SK-N-SH (cell line): ENCODE measurements at regions not wholly inside any gene's neighbourhood (a gene's known extent, or its start where the extent isn't known, plus 50 kb on each side); places are given as distances from the start of the nearest gene placed in this dataset.

Source experiments
- CTCF ChIA-PET: fragments of 300-600, 350-600 bp; formaldehyde crosslinking; extraction: SDS; loops from one replicate; lab custom pipeline; 2021; lab: Yijun Ruan, JAX
- POLR2A ChIA-PET: fragments of 350-600 bp; sonication (Branson Sonifier 250); formaldehyde crosslinking; extraction: SDS; loops from one replicate; lab custom pipeline; 2020; ENCODE audit warnings: antibody characterized with exemption, inconsistent platforms; lab: Yijun Ruan, JAX
- DNase-seq: peaks from one replicate; pipeline ENCODE4 v3.0.0; 2012
- H2AFZ ChIP-seq: fragments of 200-600 bp; sonication (generic); 2 replicates; pipeline ENCODE4 v1.8.1; 2016; ENCODE audit warnings: antibody characterized with exemption, mild to moderate bottlenecking, low read depth
- H3F3A ChIP-seq: fragments of 200-600 bp; sonication (generic); replicated peaks from 2 replicates; pipeline ENCODE3; 2016; ENCODE audit warnings: antibody characterized with exemption, mild to moderate bottlenecking; ENCODE audit not compliant: insufficient read depth
- H3K27ac ChIP-seq, 2 experiments: fragments of 200-500 bp in 1 of 2; fragments of 200-600 bp in 1 of 2; sonication (Bioruptor generic) in 1 of 2; sonication (generic), shearing (Covaris generic) in 1 of 2; 2 replicates each; pipeline versions ENCODE4 v1.5.1 to v1.6.1; 2014 to 2016; ENCODE audit warnings: low read depth in 2 of 2, inconsistent platforms in 1 of 2, low read length in 1 of 2, mild to moderate bottlenecking in 1 of 2, mixed read lengths in 1 of 2
- H3K27me3 ChIP-seq: fragments of 200-600 bp; sonication (generic), shearing (Covaris generic); 2 replicates; pipeline ENCODE4 v1.6.1; 2016; ENCODE audit warnings: mixed run types; ENCODE audit not compliant: insufficient read depth
- H3K36me3 ChIP-seq, 2 experiments: fragments of 200-500 bp in 1 of 2; fragments of 200-600 bp in 1 of 2; sonication (Bioruptor generic) in 1 of 2; sonication (generic) in 1 of 2; replicated peaks in 1 of 2; 2 replicates each; pipeline versions ENCODE3 to v1.5.1; 2014 to 2016; ENCODE audit warnings: low read length in 1 of 2, mild to moderate bottlenecking in 1 of 2; ENCODE audit not compliant: insufficient read depth in 2 of 2, control insufficient read depth in 1 of 2
- H3K4me1 ChIP-seq, 2 experiments: fragments of 200-500 bp in 1 of 2; fragments of 200-600 bp in 1 of 2; sonication (Bioruptor generic) in 1 of 2; sonication (generic), shearing (Covaris generic) in 1 of 2; 2 replicates each; pipeline versions ENCODE4 v1.5.1 to v1.6.1; 2014 to 2016; ENCODE audit warnings: low read depth in 1 of 2, low read length in 1 of 2, mixed run types in 1 of 2; ENCODE audit not compliant: insufficient read depth in 2 of 2, control insufficient read depth in 1 of 2
- H3K4me2 ChIP-seq: fragments of 200-600 bp; sonication (generic), shearing (Covaris generic); 2 replicates; pipeline ENCODE4 v1.6.1; 2017; ENCODE audit warnings: mixed run types
- H3K4me3 ChIP-seq, 2 experiments: fragments of 200-500 bp in 1 of 2; fragments of 200-600 bp in 1 of 2; sonication (Bioruptor generic) in 1 of 2; sonication (generic), shearing (Covaris generic) in 1 of 2; 2 replicates each; pipeline versions ENCODE4 v1.5.1 to v1.8.1; 2014 to 2016; ENCODE audit warnings: low read depth in 2 of 2, inconsistent platforms in 1 of 2, low read length in 1 of 2, mild to moderate bottlenecking in 1 of 2, mixed read lengths in 1 of 2, moderate library complexity in 1 of 2
- H3K79me2 ChIP-seq: fragments of 200-600 bp; sonication (generic); 2 replicates; pipeline ENCODE4 v1.8.1; 2017; ENCODE audit warnings: mild to moderate bottlenecking; ENCODE audit not compliant: insufficient read depth
- H3K9ac ChIP-seq: fragments of 200-600 bp; sonication (generic); 2 replicates; pipeline ENCODE4 v1.6.1; 2017; ENCODE audit warnings: mixed run types
- H3K9me2 ChIP-seq: fragments of 200-600 bp; sonication (generic); 2 replicates; pipeline ENCODE4 v1.6.1; 2017; ENCODE audit warnings: mixed run types
- H3K9me3 ChIP-seq: fragments of 200-600 bp; sonication (generic); 2 replicates; pipeline ENCODE4 v1.6.1; 2017; ENCODE audit warnings: mixed run types, mild to moderate bottlenecking, moderate library complexity
- H4K20me1 ChIP-seq: fragments of 200-600 bp; sonication (generic); 2 replicates; pipeline ENCODE4 v1.6.1; 2017; ENCODE audit warnings: mild to moderate bottlenecking, mixed run types; ENCODE audit not compliant: insufficient read depth
- CTCF ChIP-seq: fragments of 200-600 bp; sonication (generic); IDR thresholded peaks from 2 replicates; pipeline ENCODE4 v1.6.1; 2017; ENCODE audit warnings: antibody characterized with exemption, mild to moderate bottlenecking, moderate library complexity
- FOSL2 ChIP-seq: IDR thresholded peaks from 2 replicates; pipeline ENCODE4 v1.4.0; 2012; ENCODE audit warnings: low read depth, mild to moderate bottlenecking, moderate library complexity, borderline replicate concordance
- FOXJ3 ChIP-seq: sonication (generic); formaldehyde crosslinking; IDR thresholded peaks from 2 replicates; pipeline ENCODE4 v1.5.1; 2020; ENCODE audit warnings: mild to moderate bottlenecking, missing genetic modification reagents
- GABPA ChIP-seq: IDR thresholded peaks from 2 replicates; pipeline ENCODE4 v1.4.0; 2012; ENCODE audit warnings: low read depth, mild to moderate bottlenecking
- GATA2 ChIP-seq: sonication (generic); formaldehyde crosslinking; IDR thresholded peaks from 2 replicates; pipeline ENCODE4 v1.5.0; 2020; ENCODE audit warnings: mild to moderate bottlenecking, missing genetic modification reagents
- IRF3 ChIP-seq: fragments of 150-350 bp; IDR thresholded peaks from 2 replicates; pipeline ENCODE4 v1.6.1; 2016; ENCODE audit warnings: mild to moderate bottlenecking, low read depth, low read length
- JUND ChIP-seq: IDR thresholded peaks from 2 replicates; pipeline ENCODE4 v1.4.0; 2012
- MEF2A ChIP-seq: IDR thresholded peaks from 2 replicates; pipeline ENCODE4 v1.4.0; 2012; ENCODE audit warnings: low read depth, borderline replicate concordance
- NFIC ChIP-seq: IDR thresholded peaks from 2 replicates; pipeline ENCODE4 v1.4.0; 2012; ENCODE audit warnings: borderline replicate concordance
- NRF1 ChIP-seq: IDR thresholded peaks from 2 replicates; pipeline ENCODE4 v1.6.1; 2012; ENCODE audit warnings: low read depth, mild to moderate bottlenecking, low read length
- PBX3 ChIP-seq: IDR thresholded peaks from 2 replicates; pipeline ENCODE4; 2012
- POLR2AphosphoS5 ChIP-seq: IDR thresholded peaks from 2 replicates; pipeline ENCODE4 v1.6.1; 2012; ENCODE audit warnings: low read depth, low read length
- REST ChIP-seq: IDR thresholded peaks from 2 replicates; pipeline ENCODE4 v1.6.1; 2012; ENCODE audit warnings: mild to moderate bottlenecking, low read depth, low read length, moderate library complexity
- SIN3A ChIP-seq: IDR thresholded peaks from 2 replicates; pipeline ENCODE4 v1.6.1; 2012; ENCODE audit warnings: low read depth, mild to moderate bottlenecking, low read length, moderate library complexity, borderline replicate concordance
- SMC3 ChIP-seq: IDR thresholded peaks from 2 replicates; pipeline ENCODE4 v1.6.1; 2012; ENCODE audit warnings: low read depth, low read length, improper control_type of control experiment
- TAF1 ChIP-seq: IDR thresholded peaks from 2 replicates; pipeline ENCODE4 v1.6.1; 2012; ENCODE audit warnings: low read depth, mild to moderate bottlenecking, low read length, moderate library complexity, borderline replicate concordance
- TCF12 ChIP-seq: IDR thresholded peaks from 2 replicates; pipeline ENCODE4 v1.4.0; 2012
- USF1 ChIP-seq: IDR thresholded peaks from 2 replicates; pipeline ENCODE4 v1.4.0; 2012; ENCODE audit warnings: low read depth, borderline replicate concordance
- USF2 ChIP-seq: fragments of 150-350 bp; IDR thresholded peaks from 2 replicates; pipeline ENCODE4 v1.6.1; 2017; ENCODE audit warnings: antibody characterized with exemption, low read length, low read depth, borderline replicate concordance
- YY1 ChIP-seq: IDR thresholded peaks from 2 replicates; pipeline ENCODE4 v1.4.0; 2012; ENCODE audit warnings: low read depth, mild to moderate bottlenecking
- whole genome bisulfite sequencing: methylation state at CpG from one replicate; pipeline ENCODE4 v1.1.6; 2017; ENCODE audit warnings: low lambda C conversion rate; 5-methylcytosine and 5-hydroxymethylcytosine counted together

- H3K36me3 ChIP-seq = no peaks in the 10 kb centered on the region
- ChIA-PET CTCF (interaction anchor here (1.0 to 3.5 kb wide), 2 partner anchors 13 to 22 kb away, joined by 3 to 11 read pairs; no protein-coding TSS in a partner anchor), POLR2A (no interaction called here)
- no peaks in the 10 kb centered on the region; a peak in 1 of 4 replicates for H3K4me1 ChIP-seq
- TF ChIP-seq USF1 = no peak
- TF ChIP-seq TAF1 = no peak
- no peak for TF ChIP-seq CTCF
- TF ChIP-seq NFIC = no peak
- no peak for TF ChIP-seq FOXJ3 (CRISPR knock-in tag)
- TF ChIP-seq POLR2AphosphoS5 = no peak
- TF ChIP-seq FOSL2 = no peak
- no peak for TF ChIP-seq SMC3
- no peak for TF ChIP-seq GABPA
- TF ChIP-seq REST = no peak
- TF ChIP-seq IRF3 = no peak
- no peak for TF ChIP-seq YY1
- no peak for TF ChIP-seq USF2
- no peak for TF ChIP-seq PBX3
- no peak for TF ChIP-seq MEF2A
- no peak for TF ChIP-seq GATA2 (CRISPR knock-in tag)
- TF ChIP-seq SIN3A = no peak
- no peak for TF ChIP-seq TCF12
- no peak for TF ChIP-seq JUND
- TF ChIP-seq NRF1 = no peak
- H3K4me2 ChIP-seq = no peak overlapping the region
- no peaks in the 10 kb centered on the region for H3K9me2 ChIP-seq
- no peak overlapping the region for H3K4me3 ChIP-seq
- no peaks in the 10 kb centered on the region for H3K27me3 ChIP-seq
- H4K20me1 ChIP-seq = no peaks in the 10 kb centered on the region
- no peak overlapping the region for H3K27ac ChIP-seq
- H3K9ac ChIP-seq = no peak overlapping the region
- no peaks in the 10 kb centered on the region for H3K9me3 ChIP-seq
- no peak overlapping the region for H2AFZ ChIP-seq
- H3K79me2 ChIP-seq = no peaks in the 10 kb centered on the region
- WGBS = 30% methylated on average over 7 of the region's 7 CpGs
- no peak for DNase-seq
- no peaks in the 10 kb centered on the region for H3F3A ChIP-seq
Measured at GRCh38 chr15:47620960-47621681, 96.2 kb upstream of the SEMA6D start.
